ENCODE measurements at regions not wholly inside any gene's neighbourhood (a gene's known extent, or its start where the extent isn't known, plus 50 kb on each side); places are given as distances from the start of the nearest gene placed in this dataset.
A peak's percentile ranks its signal among the peaks of the same experiment; 100 is the strongest.

- no peak for TF ChIP-seq FOXP2 (optimal IDR thresholded peaks at IDR 0.05; ENCODE audit: borderline replicate concordance, extremely low read depth, extremely low read length, insufficient read depth)
- no peak for TF ChIP-seq REST (IDR thresholded peaks at IDR 0.05; ENCODE audit: insufficient read depth in 1 of 2, low read depth in 2 of 2, low read length in 2 of 2)
- peak; percentile 14; the same call in 1 of the 2 replicates for TF ChIP-seq SIN3A (IDR thresholded peaks at IDR 0.05; ENCODE audit: borderline replicate concordance, insufficient read depth, low read length)
- no peak for TF ChIP-seq TAF1 (IDR thresholded peaks at IDR 0.05; ENCODE audit: borderline replicate concordance, insufficient read depth, low read length)
- TF ChIP-seq POLR2AphosphoS5 (IDR thresholded peaks at IDR 0.05; ENCODE audit: low read depth, low read length), result no peak
Observed at GRCh38 chr16:85555719-85556455, 57.2 kb upstream of the GSE1 start.

GRCh38 chr16:85556456-85557082 is 56.6 kb upstream of the GSE1 start:
- TF ChIP-seq FOXP2 (optimal IDR thresholded peaks at IDR 0.05; ENCODE audit: borderline replicate concordance, extremely low read depth, extremely low read length, insufficient read depth) (peak; percentile 13), SIN3A (IDR thresholded peaks at IDR 0.05; ENCODE audit: borderline replicate concordance, insufficient read depth, low read length) (0 out of 2 replicates have a peak, but pooled peaks have one; percentile 40), REST (IDR thresholded peaks at IDR 0.05; ENCODE audit: insufficient read depth in 1 of 2, low read depth in 2 of 2, low read length in 2 of 2) (no peak), TAF1 (IDR thresholded peaks at IDR 0.05; ENCODE audit: borderline replicate concordance, insufficient read depth, low read length) (no peak), POLR2AphosphoS5 (IDR thresholded peaks at IDR 0.05; ENCODE audit: low read depth, low read length) (no peak)

- TF ChIP-seq SIN3A (IDR thresholded peaks at IDR 0.05; ENCODE audit: borderline replicate concordance, insufficient read depth, low read length), result no peak
- no peak for TF ChIP-seq REST (IDR thresholded peaks at IDR 0.05; ENCODE audit: insufficient read depth in 1 of 2, low read depth in 2 of 2, low read length in 2 of 2)
Observed at GRCh38 chr16:85557083-85557970, 55.8 kb upstream of the GSE1 start.

GRCh38 chr16:85557971-85558657 is 55.0 kb upstream of the GSE1 start:
- TF ChIP-seq POLR2AphosphoS5 (IDR thresholded peaks at IDR 0.05; ENCODE audit: low read depth, low read length) (no peak), REST (IDR thresholded peaks at IDR 0.05; ENCODE audit: insufficient read depth in 1 of 2, low read depth in 2 of 2, low read length in 2 of 2) (no peak), SIN3A (IDR thresholded peaks at IDR 0.05; ENCODE audit: borderline replicate concordance, insufficient read depth, low read length) (no peak), FOXP2 (optimal IDR thresholded peaks at IDR 0.05; ENCODE audit: borderline replicate concordance, extremely low read depth, extremely low read length, insufficient read depth) (no peak), TAF1 (IDR thresholded peaks at IDR 0.05; ENCODE audit: borderline replicate concordance, insufficient read depth, low read length) (no peak)
